ENCODE measurements at regions not wholly inside any gene's neighbourhood (a gene's known extent, or its start where the extent isn't known, plus 50 kb on each side); places are given as distances from the start of the nearest gene placed in this dataset.

- no peak for DNase-seq (ENCODE audit: extremely low read depth in 1 of 11, low read depth in 9 of 11, low spot score in 4 of 11)
Observed at GRCh38 chr2:120620025-120620793, 115.5 kb upstream of the GLI2 start.

GRCh38 chr2:120622159-120622869 lies 113.4 kb upstream of the GLI2 start:
- no peak for DNase-seq (ENCODE audit: extremely low read depth in 1 of 11, low read depth in 9 of 11, low spot score in 4 of 11)

GRCh38 chr2:120622886-120623753 lies 112.5 kb upstream of the GLI2 start:
- no peak for DNase-seq (ENCODE audit: extremely low read depth in 1 of 11, low read depth in 9 of 11, low spot score in 4 of 11)

GRCh38 chr2:120624061-120624737 lies 111.5 kb upstream of the GLI2 start:
- no peak for DNase-seq (ENCODE audit: extremely low read depth in 1 of 11, low read depth in 9 of 11, low spot score in 4 of 11)

- DNase-seq (ENCODE audit: extremely low read depth in 1 of 11, low read depth in 9 of 11, low spot score in 4 of 11), result no peak
Observed at GRCh38 chr2:120624738-120625446, 110.8 kb upstream of the GLI2 start.

GRCh38 chr2:120625865-120626560 lies 109.7 kb upstream of the GLI2 start:
- DNase-seq (ENCODE audit: extremely low read depth in 1 of 11, low read depth in 9 of 11, low spot score in 4 of 11), result no peak

- DNase-seq (ENCODE audit: extremely low read depth in 1 of 11, low read depth in 9 of 11, low spot score in 4 of 11), result no peak
Observed at GRCh38 chr2:120626566-120626965, 109.1 kb upstream of the GLI2 start.

GRCh38 chr2:120628248-120628647 lies 107.4 kb upstream of the GLI2 start:
- DNase-seq (ENCODE audit: extremely low read depth in 1 of 11, low read depth in 9 of 11, low spot score in 4 of 11), result no peak

- no peak for DNase-seq (ENCODE audit: extremely low read depth in 1 of 11, low read depth in 9 of 11, low spot score in 4 of 11)
Observed at GRCh38 chr2:120629241-120629895, 106.3 kb upstream of the GLI2 start.

GRCh38 chr2:120630031-120630701 lies 105.5 kb upstream of the GLI2 start:
- no peak for DNase-seq (ENCODE audit: extremely low read depth in 1 of 11, low read depth in 9 of 11, low spot score in 4 of 11)

- no peak for DNase-seq (ENCODE audit: extremely low read depth in 1 of 11, low read depth in 9 of 11, low spot score in 4 of 11)
Observed at GRCh38 chr2:120631236-120631635, 104.4 kb upstream of the GLI2 start.

- DNase-seq (ENCODE audit: extremely low read depth in 1 of 11, low read depth in 9 of 11, low spot score in 4 of 11), result no peak
Observed at GRCh38 chr2:120631724-120632123, 103.9 kb upstream of the GLI2 start.

GRCh38 chr2:120632796-120633646 lies 102.6 kb upstream of the GLI2 start:
- no peak for DNase-seq (ENCODE audit: extremely low read depth in 1 of 11, low read depth in 9 of 11, low spot score in 4 of 11)

GRCh38 chr2:120634533-120634932 lies 101.1 kb upstream of the GLI2 start:
- DNase-seq (ENCODE audit: extremely low read depth in 1 of 11, low read depth in 9 of 11, low spot score in 4 of 11), result no peak

- DNase-seq (ENCODE audit: extremely low read depth in 1 of 11, low read depth in 9 of 11, low spot score in 4 of 11), result no peak
Observed at GRCh38 chr2:120635146-120635545, 100.5 kb upstream of the GLI2 start.

GRCh38 chr2:120637847-120638246 lies 97.8 kb upstream of the GLI2 start:
- DNase-seq (ENCODE audit: extremely low read depth in 1 of 11, low read depth in 9 of 11, low spot score in 4 of 11), result no peak
